Neutrophil (primary cell): ENCODE measurements at regions not wholly inside any gene's neighbourhood (a gene's known extent, or its start where the extent isn't known, plus 50 kb on each side); places are given as distances from the start of the nearest gene placed in this dataset.

Source experiments
- H3K27ac ChIP-seq: fragments of 200-600 bp; sonication (generic); 2 replicates; pipeline ENCODE4 v1.5.1; 2016; ENCODE audit warnings: mild to moderate bottlenecking, moderate library complexity
- H3K27me3 ChIP-seq: fragments of 200-600 bp; sonication (generic); 2 replicates; pipeline ENCODE4 v1.6.0; 2016; ENCODE audit warnings: mild to moderate bottlenecking
- H3K36me3 ChIP-seq: fragments of 200-600 bp; sonication (generic); 2 replicates; pipeline ENCODE4 v1.5.1; 2017
- H3K4me1 ChIP-seq, 2 experiments: fragments of 200-600 bp in 1 of 2; sonication (generic) in 1 of 2; 1 replicate in 1 of 2; 2 replicates in 1 of 2; pipeline versions ENCODE4 v1.5.1 to v1.6.1; 2013 to 2016; ENCODE audit warnings: low read depth in 1 of 2, low read length in 1 of 2, mild to moderate bottlenecking in 1 of 2, moderate library complexity in 1 of 2; ENCODE audit not compliant: control insufficient read depth in 1 of 2, insufficient read depth in 1 of 2
- H3K4me3 ChIP-seq, 2 experiments: fragments of 200-600 bp in 1 of 2; sonication (generic) in 1 of 2; 1 replicate in 1 of 2; 2 replicates in 1 of 2; pipeline ENCODE4 v1.5.1; 2013 to 2016; ENCODE audit warnings: low read depth in 1 of 2, low read length in 1 of 2, mild to moderate bottlenecking in 1 of 2, moderate library complexity in 1 of 2
- H3K9me3 ChIP-seq: fragments of 200-600 bp; sonication (generic); 2 replicates; pipeline ENCODE4 v1.5.1; 2016
- TF ChIP-seq, protein P1 (sequence below): fragments of 200-600 bp; sonication (generic); IDR thresholded peaks from 2 replicates; pipeline ENCODE4 v1.5.1; 2016; ENCODE audit warnings: antibody characterized with exemption

DNA sequence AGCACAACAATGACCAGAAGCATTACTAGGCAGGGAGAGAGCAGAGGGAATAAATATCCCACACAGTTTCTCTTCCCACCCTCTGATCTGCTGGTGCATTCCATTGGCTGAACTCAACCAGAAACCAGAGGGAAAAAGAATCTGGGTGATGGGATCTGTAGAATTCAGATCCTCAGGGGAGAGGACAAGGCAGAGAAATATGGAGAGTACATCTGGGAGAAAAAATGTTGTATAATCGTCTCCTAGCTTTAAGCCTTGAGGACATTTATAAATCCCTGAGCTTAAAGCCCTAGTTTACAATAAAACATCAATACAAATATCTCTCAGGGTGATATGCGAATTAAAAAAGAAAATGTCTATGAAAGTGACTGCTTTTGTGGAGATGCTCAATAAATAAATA is 368.1 kb upstream of the MAD2L1 start:
- no peaks in the 10 kb centered on the region for H3K27me3 ChIP-seq
- TF ChIP-seq, protein P1, sequence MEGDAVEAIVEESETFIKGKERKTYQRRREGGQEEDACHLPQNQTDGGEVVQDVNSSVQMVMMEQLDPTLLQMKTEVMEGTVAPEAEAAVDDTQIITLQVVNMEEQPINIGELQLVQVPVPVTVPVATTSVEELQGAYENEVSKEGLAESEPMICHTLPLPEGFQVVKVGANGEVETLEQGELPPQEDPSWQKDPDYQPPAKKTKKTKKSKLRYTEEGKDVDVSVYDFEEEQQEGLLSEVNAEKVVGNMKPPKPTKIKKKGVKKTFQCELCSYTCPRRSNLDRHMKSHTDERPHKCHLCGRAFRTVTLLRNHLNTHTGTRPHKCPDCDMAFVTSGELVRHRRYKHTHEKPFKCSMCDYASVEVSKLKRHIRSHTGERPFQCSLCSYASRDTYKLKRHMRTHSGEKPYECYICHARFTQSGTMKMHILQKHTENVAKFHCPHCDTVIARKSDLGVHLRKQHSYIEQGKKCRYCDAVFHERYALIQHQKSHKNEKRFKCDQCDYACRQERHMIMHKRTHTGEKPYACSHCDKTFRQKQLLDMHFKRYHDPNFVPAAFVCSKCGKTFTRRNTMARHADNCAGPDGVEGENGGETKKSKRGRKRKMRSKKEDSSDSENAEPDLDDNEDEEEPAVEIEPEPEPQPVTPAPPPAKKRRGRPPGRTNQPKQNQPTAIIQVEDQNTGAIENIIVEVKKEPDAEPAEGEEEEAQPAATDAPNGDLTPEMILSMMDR, result no peak
- H3K36me3 ChIP-seq, result no peaks in the 10 kb centered on the region
- H3K27ac ChIP-seq, result no peak overlapping the region
- H3K4me1 ChIP-seq, result no peaks in the 10 kb centered on the region
- no peak overlapping the region for H3K4me3 ChIP-seq
- no peaks in the 10 kb centered on the region for H3K9me3 ChIP-seq

DNA sequence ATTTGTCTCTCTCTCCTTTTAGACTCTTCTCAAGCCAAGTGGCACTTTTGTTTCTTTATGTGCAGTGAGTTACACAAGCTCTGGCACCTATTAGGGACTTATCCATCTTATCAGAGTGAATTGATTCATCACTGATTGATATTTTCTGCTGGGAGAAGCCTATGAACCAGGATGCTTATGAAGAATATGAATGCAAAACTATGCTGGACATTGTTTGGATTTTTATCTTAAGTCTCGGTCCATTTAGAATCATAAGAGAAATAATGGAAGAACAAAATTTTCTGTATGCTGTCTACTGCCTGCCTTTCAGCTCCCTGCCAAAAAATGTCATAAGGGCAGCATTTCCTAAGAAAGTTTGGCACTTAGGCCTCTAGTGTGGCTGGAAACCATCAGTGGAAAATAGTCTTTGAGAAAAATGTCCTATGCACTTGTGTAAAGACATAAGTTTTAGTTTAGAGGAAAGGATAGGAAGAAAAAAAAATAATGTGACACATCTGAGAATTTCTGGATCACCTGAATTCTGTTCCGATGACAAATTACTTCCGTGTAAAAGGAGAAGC is 365.7 kb upstream of the MAD2L1 start:
- H3K9me3 ChIP-seq, result no peaks in the 10 kb centered on the region
- no peaks in the 10 kb centered on the region for H3K36me3 ChIP-seq
- TF ChIP-seq, protein P1, result no peak
- H3K4me1 ChIP-seq, result no peaks in the 10 kb centered on the region
- H3K27ac ChIP-seq, result no peak overlapping the region
- H3K4me3 ChIP-seq, result no peak overlapping the region
- no peaks in the 10 kb centered on the region for H3K27me3 ChIP-seq

DNA sequence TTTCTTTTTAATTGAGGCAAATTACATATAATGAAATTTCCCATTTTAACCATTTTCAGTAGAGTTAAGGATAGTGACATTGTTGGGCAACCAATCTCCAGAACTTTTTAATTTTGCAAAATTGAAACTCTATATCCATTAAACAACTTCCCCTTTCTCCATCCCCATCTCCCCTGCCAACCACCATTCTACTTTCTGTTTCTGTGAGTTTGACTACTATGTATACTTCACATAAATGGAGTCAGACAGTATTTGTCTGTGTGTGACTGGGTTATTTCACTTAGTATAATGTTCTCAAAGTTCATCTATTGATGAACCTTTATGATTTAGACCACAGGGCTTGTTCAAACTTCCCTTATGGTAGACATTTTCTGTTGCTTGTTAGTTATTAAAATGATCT is 364.5 kb upstream of the MAD2L1 start:
- no peak overlapping the region for H3K27ac ChIP-seq
- H3K4me3 ChIP-seq, result no peak overlapping the region
- TF ChIP-seq, protein P1, result no peak
- H3K9me3 ChIP-seq, result no peaks in the 10 kb centered on the region
- no peaks in the 10 kb centered on the region for H3K4me1 ChIP-seq
- no peaks in the 10 kb centered on the region for H3K27me3 ChIP-seq
- H3K36me3 ChIP-seq, result no peaks in the 10 kb centered on the region

DNA sequence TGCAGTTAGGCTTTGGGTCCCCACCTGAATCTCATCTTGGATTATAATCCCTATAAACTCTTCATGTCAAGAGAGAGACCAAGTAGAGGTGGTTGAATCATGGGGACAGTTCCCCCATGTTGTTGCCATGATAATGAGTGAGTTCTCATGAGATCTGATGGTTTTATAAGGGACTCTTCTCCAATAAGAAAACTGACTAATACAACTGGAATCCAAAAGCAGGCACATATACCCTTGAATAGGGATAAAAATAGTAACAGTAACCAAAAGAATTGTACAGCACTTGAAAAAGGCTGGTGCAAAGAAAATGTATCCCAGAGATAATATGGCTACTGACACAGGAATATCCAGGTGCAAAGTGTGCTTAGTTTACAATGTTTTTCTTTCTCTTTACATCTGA is 351.5 kb upstream of the MAD2L1 start:
- TF ChIP-seq, protein P1, result no peak
- no peaks in the 10 kb centered on the region for H3K36me3 ChIP-seq
- no peak overlapping the region for H3K4me3 ChIP-seq
- no peaks in the 10 kb centered on the region for H3K27me3 ChIP-seq
- H3K4me1 ChIP-seq, result no peaks in the 10 kb centered on the region
- no peak overlapping the region for H3K27ac ChIP-seq
- H3K9me3 ChIP-seq, result no peaks in the 10 kb centered on the region

DNA sequence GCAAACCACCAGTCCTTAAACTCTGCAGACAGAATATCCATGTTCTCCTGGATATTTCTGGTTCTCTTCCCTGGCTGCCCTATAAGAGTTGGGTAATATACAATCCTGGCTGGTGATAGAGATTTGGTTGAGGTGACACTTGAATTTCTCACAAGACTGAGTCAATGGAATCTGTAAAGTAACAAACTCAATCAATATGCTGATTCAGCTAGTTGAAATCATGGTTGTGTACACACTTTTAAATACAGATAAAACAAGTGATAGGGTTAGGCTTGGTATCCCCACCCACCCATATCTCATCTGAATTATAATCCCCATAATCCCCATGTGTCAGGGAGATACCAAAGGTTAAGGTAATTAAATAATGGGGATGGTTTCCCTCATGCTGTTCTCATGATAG is 349.2 kb upstream of the MAD2L1 start:
- Histone ChIP-seq H3K4me3 (no peak overlapping the region), H3K27ac (no peak overlapping the region), H3K4me1 (no peaks in the 10 kb centered on the region), H3K36me3 (no peaks in the 10 kb centered on the region), H3K27me3 (no peaks in the 10 kb centered on the region), H3K9me3 (no peaks in the 10 kb centered on the region)
- TF ChIP-seq, protein P1, result no peak

DNA sequence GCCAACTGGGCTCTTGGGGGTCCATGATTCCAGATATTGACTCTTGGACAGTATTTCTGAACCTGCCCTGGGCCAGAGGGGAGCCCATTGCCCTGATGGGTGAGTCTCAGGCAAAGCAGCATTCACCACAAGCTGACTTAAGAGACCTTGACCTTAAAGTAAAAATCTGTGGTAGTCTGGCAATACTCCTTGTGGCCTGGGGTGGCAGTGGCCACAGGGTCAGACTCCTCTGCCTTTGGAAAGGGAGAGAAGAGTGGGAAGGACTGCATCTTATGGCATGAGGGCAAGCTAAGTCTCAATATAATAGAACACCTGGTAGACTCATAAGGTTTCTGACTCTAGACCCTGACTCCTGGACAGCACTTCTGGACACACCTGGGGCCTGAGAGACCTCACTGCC is 340.3 kb upstream of the MAD2L1 start:
- TF ChIP-seq, protein P1, result no peak
- H3K27me3 ChIP-seq, result no peaks in the 10 kb centered on the region
- H3K9me3 ChIP-seq, result no peaks in the 10 kb centered on the region
- H3K36me3 ChIP-seq, result no peaks in the 10 kb centered on the region
- H3K27ac ChIP-seq, result no peak overlapping the region
- no peaks in the 10 kb centered on the region for H3K4me1 ChIP-seq
- H3K4me3 ChIP-seq, result no peak overlapping the region
